SK-N-SH treated with all-trans-retinoic acid at 6 μM for 48 hours (cell line): ENCODE measurements at regions not wholly inside any gene's neighbourhood (a gene's known extent, or its start where the extent isn't known, plus 50 kb on each side); places are given as distances from the start of the nearest gene placed in this dataset.

Experiments
- ATAC-seq: fragments of 200-7000 bp; cut with Tn5 transposase; 3 replicates; pipeline ENCODE4 v1.9.1; 2020; ENCODE audit warnings: mild to moderate bottlenecking, moderate library complexity
- ARNTL ChIP-seq: fragments of 450-650 bp; formaldehyde crosslinking; IDR thresholded peaks from 2 replicates; pipeline ENCODE4 v1.5.0; 2020; ENCODE audit warnings: low read depth, mild to moderate bottlenecking, moderate library complexity, borderline replicate concordance
- BACH2 ChIP-seq: fragments of 250-450 bp; sonication (Bioruptor Pico); IDR thresholded peaks from 2 replicates; pipeline ENCODE4 v1.9.0; 2021; ENCODE audit warnings: mild to moderate bottlenecking, borderline replicate concordance
- CSDC2 ChIP-seq: fragments of 250-450 bp; sonication (Bioruptor Pico); IDR thresholded peaks from 2 replicates; pipeline ENCODE4 v1.5.0; 2020; ENCODE audit warnings: mild to moderate bottlenecking, moderate library complexity
- ESRRG ChIP-seq: fragments of 250-450 bp; sonication (Bioruptor Pico); IDR thresholded peaks from 2 replicates; pipeline ENCODE4 v1.6.1; 2021; ENCODE audit warnings: mild to moderate bottlenecking
- ISL1 ChIP-seq: fragments of 250-450 bp; sonication (Bioruptor Pico); IDR thresholded peaks from 2 replicates; pipeline ENCODE4 v2.1.2; 2022; ENCODE audit warnings: mild to moderate bottlenecking, moderate library complexity
- OSR1 ChIP-seq: fragments of 250-450 bp; sonication (Bioruptor Pico); IDR thresholded peaks from 2 replicates; pipeline ENCODE4 v1.8.0; 2022; ENCODE audit warnings: moderate library complexity, mild to moderate bottlenecking, inconsistent platforms
- PPARA ChIP-seq: fragments of 250-450 bp; sonication (Bioruptor Pico); IDR thresholded peaks from 2 replicates; pipeline ENCODE4 v1.5.0; 2020; ENCODE audit warnings: mild to moderate bottlenecking, borderline replicate concordance
- RARB ChIP-seq: fragments of 250-450 bp; sonication (Bioruptor Pico); IDR thresholded peaks from 2 replicates; pipeline ENCODE4 v1.8.0; 2021; ENCODE audit warnings: mild to moderate bottlenecking, moderate library complexity
- SNAI2 ChIP-seq: fragments of 250-450 bp; sonication (Bioruptor Pico); IDR thresholded peaks from 2 replicates; pipeline ENCODE4 v1.5.0; 2020; ENCODE audit warnings: mild to moderate bottlenecking, moderate library complexity
- TCF4 ChIP-seq: fragments of 250-450 bp; sonication (Bioruptor Pico); IDR thresholded peaks from 2 replicates; pipeline ENCODE4 v1.8.0; 2021; ENCODE audit warnings: mild to moderate bottlenecking, moderate library complexity, borderline replicate concordance
- TOX ChIP-seq: fragments of 250-450 bp; sonication (Bioruptor Pico); IDR thresholded peaks from 2 replicates; pipeline ENCODE4 v1.8.0; 2021; ENCODE audit warnings: mild to moderate bottlenecking, moderate library complexity, borderline replicate concordance
- ZFP3 ChIP-seq: fragments of 250-450 bp; sonication (Bioruptor Pico); IDR thresholded peaks from 2 replicates; pipeline ENCODE4 v1.5.0; 2020; ENCODE audit warnings: mild to moderate bottlenecking, moderate library complexity
- ZFP30 ChIP-seq: fragments of 450-650 bp; formaldehyde crosslinking; IDR thresholded peaks from 2 replicates; pipeline ENCODE4 v1.5.0; 2022; ENCODE audit warnings: mild to moderate bottlenecking, moderate library complexity
- ZNF70 ChIP-seq: fragments of 450-650 bp; formaldehyde crosslinking; IDR thresholded peaks from 2 replicates; pipeline ENCODE4 v1.5.0; 2020; ENCODE audit warnings: mild to moderate bottlenecking, moderate library complexity
- ZNF8 ChIP-seq: fragments of 450-650 bp; formaldehyde crosslinking; IDR thresholded peaks from 2 replicates; pipeline ENCODE4 v1.5.0; 2020; ENCODE audit warnings: mild to moderate bottlenecking, moderate library complexity
- TF ChIP-seq, protein P1 (sequence below): fragments of 250-450 bp; sonication (Bioruptor Pico); IDR thresholded peaks from 2 replicates; pipeline ENCODE4 v1.8.0; 2021; ENCODE audit warnings: low read depth, mild to moderate bottlenecking, moderate library complexity, borderline replicate concordance
- TF ChIP-seq, protein P2 (sequence below): fragments of 250-450 bp; sonication (Bioruptor Pico); IDR thresholded peaks from 2 replicates; pipeline ENCODE4 v1.5.0; 2020; ENCODE audit warnings: mild to moderate bottlenecking, moderate library complexity
- TF ChIP-seq, protein P3 (sequence below): fragments of 250-450 bp; sonication (Bioruptor Pico); IDR thresholded peaks from 2 replicates; pipeline ENCODE4 v1.8.0; 2020; ENCODE audit warnings: mild to moderate bottlenecking, moderate library complexity, borderline replicate concordance
- TF ChIP-seq, protein P4 (sequence below): fragments of 250-450 bp; sonication (Bioruptor Pico); IDR thresholded peaks from 2 replicates; pipeline ENCODE4 v1.5.1; 2020; ENCODE audit warnings: low read depth, mild to moderate bottlenecking, moderate library complexity
- TF ChIP-seq, protein P5 (sequence below): fragments of 250-450 bp; sonication (Bioruptor Pico); IDR thresholded peaks from 2 replicates; pipeline ENCODE4 v1.5.1; 2021; ENCODE audit warnings: mild to moderate bottlenecking, moderate library complexity

DNA sequence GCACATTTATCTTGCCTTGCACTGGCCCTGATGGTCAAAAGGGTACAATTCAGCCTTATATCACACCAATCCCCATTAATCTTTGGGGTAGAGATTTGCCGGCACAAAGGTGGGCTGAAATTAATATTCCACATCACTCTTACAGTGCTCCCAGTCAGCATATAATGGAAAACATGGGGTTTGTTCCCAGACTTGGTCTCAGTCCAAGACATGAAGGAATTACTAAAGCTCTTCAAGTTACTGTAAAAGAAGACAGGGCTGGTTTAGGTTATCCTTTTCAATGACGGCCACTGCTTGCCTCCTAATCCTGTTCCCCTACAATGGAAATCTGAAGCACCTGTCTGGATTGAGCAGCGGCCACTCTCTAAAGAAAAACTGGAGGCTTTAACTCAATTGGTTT is 160.7 kb downstream of the IER5 start:
- no peak for TF ChIP-seq ZFP3
- TF ChIP-seq TCF4 (CRISPR knock-in tag): no peak
- no peak for TF ChIP-seq ZFP30 (CRISPR knock-in tag)
- no peak for TF ChIP-seq SNAI2 (CRISPR knock-in tag)
- TF ChIP-seq ARNTL: no peak
- TF ChIP-seq ESRRG (CRISPR knock-in tag): no peak
- TF ChIP-seq, protein P1, sequence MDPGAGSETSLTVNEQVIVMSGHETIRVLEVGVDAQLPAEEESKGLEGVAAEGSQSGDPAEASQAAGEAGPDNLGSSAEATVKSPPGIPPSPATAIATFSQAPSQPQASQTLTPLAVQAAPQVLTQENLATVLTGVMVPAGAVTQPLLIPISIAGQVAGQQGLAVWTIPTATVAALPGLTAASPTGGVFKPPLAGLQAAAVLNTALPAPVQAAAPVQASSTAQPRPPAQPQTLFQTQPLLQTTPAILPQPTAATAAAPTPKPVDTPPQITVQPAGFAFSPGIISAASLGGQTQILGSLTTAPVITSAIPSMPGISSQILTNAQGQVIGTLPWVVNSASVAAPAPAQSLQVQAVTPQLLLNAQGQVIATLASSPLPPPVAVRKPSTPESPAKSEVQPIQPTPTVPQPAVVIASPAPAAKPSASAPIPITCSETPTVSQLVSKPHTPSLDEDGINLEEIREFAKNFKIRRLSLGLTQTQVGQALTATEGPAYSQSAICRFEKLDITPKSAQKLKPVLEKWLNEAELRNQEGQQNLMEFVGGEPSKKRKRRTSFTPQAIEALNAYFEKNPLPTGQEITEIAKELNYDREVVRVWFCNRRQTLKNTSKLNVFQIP: no peak
- TF ChIP-seq, protein P2, sequence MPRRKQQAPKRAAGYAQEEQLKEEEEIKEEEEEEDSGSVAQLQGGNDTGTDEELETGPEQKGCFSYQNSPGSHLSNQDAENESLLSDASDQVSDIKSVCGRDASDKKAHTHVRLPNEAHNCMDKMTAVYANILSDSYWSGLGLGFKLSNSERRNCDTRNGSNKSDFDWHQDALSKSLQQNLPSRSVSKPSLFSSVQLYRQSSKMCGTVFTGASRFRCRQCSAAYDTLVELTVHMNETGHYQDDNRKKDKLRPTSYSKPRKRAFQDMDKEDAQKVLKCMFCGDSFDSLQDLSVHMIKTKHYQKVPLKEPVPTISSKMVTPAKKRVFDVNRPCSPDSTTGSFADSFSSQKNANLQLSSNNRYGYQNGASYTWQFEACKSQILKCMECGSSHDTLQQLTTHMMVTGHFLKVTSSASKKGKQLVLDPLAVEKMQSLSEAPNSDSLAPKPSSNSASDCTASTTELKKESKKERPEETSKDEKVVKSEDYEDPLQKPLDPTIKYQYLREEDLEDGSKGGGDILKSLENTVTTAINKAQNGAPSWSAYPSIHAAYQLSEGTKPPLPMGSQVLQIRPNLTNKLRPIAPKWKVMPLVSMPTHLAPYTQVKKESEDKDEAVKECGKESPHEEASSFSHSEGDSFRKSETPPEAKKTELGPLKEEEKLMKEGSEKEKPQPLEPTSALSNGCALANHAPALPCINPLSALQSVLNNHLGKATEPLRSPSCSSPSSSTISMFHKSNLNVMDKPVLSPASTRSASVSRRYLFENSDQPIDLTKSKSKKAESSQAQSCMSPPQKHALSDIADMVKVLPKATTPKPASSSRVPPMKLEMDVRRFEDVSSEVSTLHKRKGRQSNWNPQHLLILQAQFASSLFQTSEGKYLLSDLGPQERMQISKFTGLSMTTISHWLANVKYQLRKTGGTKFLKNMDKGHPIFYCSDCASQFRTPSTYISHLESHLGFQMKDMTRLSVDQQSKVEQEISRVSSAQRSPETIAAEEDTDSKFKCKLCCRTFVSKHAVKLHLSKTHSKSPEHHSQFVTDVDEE (CRISPR knock-in tag): no peak
- ATAC-seq: no peak

DNA sequence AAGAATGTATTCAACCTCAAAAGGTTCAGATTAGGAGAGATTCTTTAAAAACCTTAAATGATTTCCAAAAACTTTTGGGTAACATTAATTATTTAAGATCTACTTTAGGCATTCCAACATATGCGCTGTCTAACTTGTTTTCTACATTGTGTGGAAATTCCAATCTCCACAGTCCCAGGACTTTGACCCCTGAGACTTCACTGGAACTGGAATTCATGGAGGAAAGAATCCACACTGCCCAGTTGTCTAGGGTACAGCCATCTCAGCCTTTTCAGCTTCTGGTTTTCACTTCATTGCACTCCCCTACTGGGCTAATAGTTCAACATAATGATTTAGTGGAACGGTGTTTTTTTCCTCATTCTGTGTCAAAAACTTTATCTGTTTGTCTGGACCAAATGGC is 161.5 kb downstream of the IER5 start:
- no peak for ATAC-seq
- TF ChIP-seq, protein P1: no peak
- TF ChIP-seq CSDC2 (CRISPR knock-in tag): no peak
- TF ChIP-seq ZFP30 (CRISPR knock-in tag): no peak
- no peak for TF ChIP-seq PPARA (CRISPR knock-in tag)
- TF ChIP-seq ZNF8 (CRISPR knock-in tag): no peak
- TF ChIP-seq ZNF70 (CRISPR knock-in tag): no peak
- TF ChIP-seq ISL1 (CRISPR knock-in tag): no peak
- no peak for TF ChIP-seq ARNTL
- TF ChIP-seq BACH2 (CRISPR knock-in tag): no peak
- no peak for TF ChIP-seq ESRRG (CRISPR knock-in tag)
- TF ChIP-seq, protein P3, sequence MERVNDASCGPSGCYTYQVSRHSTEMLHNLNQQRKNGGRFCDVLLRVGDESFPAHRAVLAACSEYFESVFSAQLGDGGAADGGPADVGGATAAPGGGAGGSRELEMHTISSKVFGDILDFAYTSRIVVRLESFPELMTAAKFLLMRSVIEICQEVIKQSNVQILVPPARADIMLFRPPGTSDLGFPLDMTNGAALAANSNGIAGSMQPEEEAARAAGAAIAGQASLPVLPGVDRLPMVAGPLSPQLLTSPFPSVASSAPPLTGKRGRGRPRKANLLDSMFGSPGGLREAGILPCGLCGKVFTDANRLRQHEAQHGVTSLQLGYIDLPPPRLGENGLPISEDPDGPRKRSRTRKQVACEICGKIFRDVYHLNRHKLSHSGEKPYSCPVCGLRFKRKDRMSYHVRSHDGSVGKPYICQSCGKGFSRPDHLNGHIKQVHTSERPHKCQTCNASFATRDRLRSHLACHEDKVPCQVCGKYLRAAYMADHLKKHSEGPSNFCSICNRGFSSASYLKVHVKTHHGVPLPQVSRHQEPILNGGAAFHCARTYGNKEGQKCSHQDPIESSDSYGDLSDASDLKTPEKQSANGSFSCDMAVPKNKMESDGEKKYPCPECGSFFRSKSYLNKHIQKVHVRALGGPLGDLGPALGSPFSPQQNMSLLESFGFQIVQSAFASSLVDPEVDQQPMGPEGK: no peak
- TF ChIP-seq, protein P4, sequence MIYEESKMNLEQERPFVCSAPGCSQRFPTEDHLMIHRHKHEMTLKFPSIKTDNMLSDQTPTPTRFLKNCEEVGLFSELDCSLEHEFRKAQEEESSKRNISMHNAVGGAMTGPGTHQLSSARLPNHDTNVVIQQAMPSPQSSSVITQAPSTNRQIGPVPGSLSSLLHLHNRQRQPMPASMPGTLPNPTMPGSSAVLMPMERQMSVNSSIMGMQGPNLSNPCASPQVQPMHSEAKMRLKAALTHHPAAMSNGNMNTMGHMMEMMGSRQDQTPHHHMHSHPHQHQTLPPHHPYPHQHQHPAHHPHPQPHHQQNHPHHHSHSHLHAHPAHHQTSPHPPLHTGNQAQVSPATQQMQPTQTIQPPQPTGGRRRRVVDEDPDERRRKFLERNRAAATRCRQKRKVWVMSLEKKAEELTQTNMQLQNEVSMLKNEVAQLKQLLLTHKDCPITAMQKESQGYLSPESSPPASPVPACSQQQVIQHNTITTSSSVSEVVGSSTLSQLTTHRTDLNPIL (CRISPR knock-in tag): no peak
- no peak for TF ChIP-seq SNAI2 (CRISPR knock-in tag)
- no peak for TF ChIP-seq TOX (CRISPR knock-in tag)

DNA sequence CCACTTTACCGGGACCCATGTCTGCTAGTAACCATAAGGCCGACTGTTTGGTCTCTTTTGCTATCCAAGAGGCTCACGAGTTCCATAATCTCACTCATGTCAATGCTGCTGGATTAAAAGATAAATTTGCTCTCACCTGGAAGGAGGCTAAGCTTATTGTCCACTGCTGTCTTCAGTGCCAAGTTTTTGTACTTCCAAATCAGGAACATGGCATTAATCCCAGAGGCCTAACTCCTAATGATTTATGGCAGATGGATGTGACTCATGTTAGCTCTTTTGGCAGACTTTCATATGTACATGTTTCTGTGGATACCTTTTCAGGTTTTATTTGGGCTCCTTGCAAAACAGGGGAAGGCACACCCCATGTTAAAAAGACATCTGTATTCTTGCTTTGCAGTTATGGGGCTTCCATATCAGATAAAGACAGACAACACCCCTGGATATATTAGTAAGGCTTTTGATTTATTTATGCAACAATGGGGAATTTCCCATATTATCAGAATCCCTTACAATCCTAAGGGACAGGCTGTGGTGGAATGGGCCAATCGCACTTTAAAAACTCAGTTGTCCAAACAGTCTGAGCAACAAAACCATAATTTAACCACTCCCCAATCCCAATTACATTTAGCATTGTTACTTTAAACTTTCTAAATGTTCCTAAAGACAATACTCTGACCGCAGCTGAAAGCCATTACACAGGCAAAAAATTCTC is 162.7 kb downstream of the IER5 start:
- TF ChIP-seq RARB (CRISPR knock-in tag) (no peak), SNAI2 (CRISPR knock-in tag) (no peak), OSR1 (no peak), ZFP3 (no peak), BACH2 (CRISPR knock-in tag) (no peak)
- TF ChIP-seq, protein P2 (CRISPR knock-in tag): no peak
- TF ChIP-seq, protein P5, sequence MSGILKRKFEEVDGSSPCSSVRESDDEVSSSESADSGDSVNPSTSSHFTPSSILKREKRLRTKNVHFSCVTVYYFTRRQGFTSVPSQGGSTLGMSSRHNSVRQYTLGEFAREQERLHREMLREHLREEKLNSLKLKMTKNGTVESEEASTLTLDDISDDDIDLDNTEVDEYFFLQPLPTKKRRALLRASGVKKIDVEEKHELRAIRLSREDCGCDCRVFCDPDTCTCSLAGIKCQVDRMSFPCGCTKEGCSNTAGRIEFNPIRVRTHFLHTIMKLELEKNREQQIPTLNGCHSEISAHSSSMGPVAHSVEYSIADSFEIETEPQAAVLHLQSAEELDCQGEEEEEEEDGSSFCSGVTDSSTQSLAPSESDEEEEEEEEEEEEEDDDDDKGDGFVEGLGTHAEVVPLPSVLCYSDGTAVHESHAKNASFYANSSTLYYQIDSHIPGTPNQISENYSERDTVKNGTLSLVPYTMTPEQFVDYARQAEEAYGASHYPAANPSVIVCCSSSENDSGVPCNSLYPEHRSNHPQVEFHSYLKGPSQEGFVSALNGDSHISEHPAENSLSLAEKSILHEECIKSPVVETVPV (CRISPR knock-in tag): no peak
- no peak for ATAC-seq
